ENCODE measurements at regions not wholly inside any gene's neighbourhood (a gene's known extent, or its start where the extent isn't known, plus 50 kb on each side); places are given as distances from the start of the nearest gene placed in this dataset.
"Not testable (repeated sequence)": the region's sequence is repeated elsewhere in the genome, so short reads cannot be mapped to it uniquely, and the experiment has no call there.

GRCh38 chr6:135555550-135555949, 58.0 kb upstream of the AHI1 start:
- no peak for DNase-seq

- DNase-seq = no peak
These were observed 60.0 kb upstream of the AHI1 start for GRCh38 chr6:135557582-135557981.

- not testable (repeated sequence) for DNase-seq
These were observed 68.1 kb upstream of the AHI1 start for GRCh38 chr6:135565605-135566004.

GRCh38 chr6:135566311-135567068, 69.0 kb upstream of the AHI1 start:
- no peak for DNase-seq

GRCh38 chr6:135567375-135568083, 70.0 kb upstream of the AHI1 start:
- no peak for DNase-seq

- no peak for DNase-seq
These were observed 70.8 kb upstream of the AHI1 start for GRCh38 chr6:135568379-135568778.

GRCh38 chr6:135572051-135572450, 74.5 kb upstream of the AHI1 start:
- no peak for DNase-seq

GRCh38 chr6:135575629-135576028, 78.1 kb upstream of the AHI1 start:
- no peak for DNase-seq

- no peak for DNase-seq
These were observed 78.5 kb upstream of the AHI1 start for GRCh38 chr6:135576055-135576454.

- no peak for DNase-seq
These were observed 79.6 kb upstream of the AHI1 start for GRCh38 chr6:135577059-135577538.

GRCh38 chr6:135578976-135579375, 81.4 kb upstream of the AHI1 start:
- no peak for DNase-seq

GRCh38 chr6:135581211-135581610, 83.7 kb upstream of the AHI1 start:
- DNase-seq = no peak

- DNase-seq = no peak
These were observed 85.8 kb upstream of the AHI1 start for GRCh38 chr6:135583256-135583761.

GRCh38 chr6:135586388-135586787, 88.8 kb upstream of the AHI1 start:
- DNase-seq = no peak

- no peak for DNase-seq
These were observed 89.3 kb upstream of the AHI1 start for GRCh38 chr6:135586844-135587243.

GRCh38 chr6:135592276-135592675, 94.7 kb upstream of the AHI1 start:
- DNase-seq = no peak

GRCh38 chr6:135594000-135594399, 96.5 kb upstream of the AHI1 start:
- DNase-seq = no peak

GRCh38 chr6:135600086-135600702, 102.7 kb upstream of the AHI1 start:
- DNase-seq = no peak

GRCh38 chr6:135600931-135601330, 103.4 kb upstream of the AHI1 start:
- no peak for DNase-seq

- DNase-seq = no peak
These were observed 104.3 kb upstream of the AHI1 start for GRCh38 chr6:135601857-135602256.

GRCh38 chr6:135603249-135603648, 105.7 kb upstream of the AHI1 start:
- no peak for DNase-seq

- DNase-seq = no peak
These were observed 106.7 kb upstream of the AHI1 start for GRCh38 chr6:135604035-135604860.

- no peak for DNase-seq
These were observed 107.8 kb upstream of the AHI1 start for GRCh38 chr6:135605278-135605790.
